Osteoblast (primary cell): ENCODE measurements at regions not wholly inside any gene's neighbourhood (a gene's known extent, or its start where the extent isn't known, plus 50 kb on each side); places are given as distances from the start of the nearest gene placed in this dataset.

ENCODE experiments used
- DNase-seq: peaks from one replicate; pipeline ENCODE4 v3.0.0; 2011; ENCODE audit warnings: low spot score, mixed read lengths; ENCODE audit not compliant: insufficient read length; ENCODE audit errors: missing footprints
- H2AFZ ChIP-seq: 2 replicates; pipeline ENCODE4 v1.6.0; 2011; ENCODE audit warnings: mild to moderate bottlenecking, low read length
- H3K27ac ChIP-seq: 2 replicates; pipeline ENCODE4 v1.5.1; 2011; ENCODE audit warnings: mild to moderate bottlenecking, low read depth, low read length, moderate library complexity
- H3K27me3 ChIP-seq: 2 replicates; pipeline ENCODE4 v1.6.0; 2012; ENCODE audit warnings: mild to moderate bottlenecking, control low read depth, inconsistent platforms, low read length, moderate library complexity; ENCODE audit not compliant: insufficient read depth
- H3K36me3 ChIP-seq: 2 replicates; pipeline ENCODE4 v1.5.1; 2011; ENCODE audit warnings: mild to moderate bottlenecking, low read length, control low read depth, moderate library complexity; ENCODE audit not compliant: insufficient read depth
- H3K4me1 ChIP-seq: 2 replicates; pipeline ENCODE4 v1.5.1; 2011; ENCODE audit warnings: mild to moderate bottlenecking, low read length, control low read depth, moderate library complexity; ENCODE audit not compliant: insufficient read depth
- H3K4me2 ChIP-seq: 2 replicates; pipeline ENCODE4 v1.6.0; 2011; ENCODE audit warnings: mild to moderate bottlenecking, low read length; ENCODE audit not compliant: insufficient read depth
- H3K4me3 ChIP-seq: fragments of 200-600 bp; sonication (generic); 3 replicates; pipeline ENCODE4 v1.5.1; 2012; ENCODE audit warnings: mild to moderate bottlenecking, low read length, inconsistent platforms; ENCODE audit not compliant: insufficient read depth
- H3K79me2 ChIP-seq: 2 replicates; pipeline ENCODE4 v1.6.0; 2012; ENCODE audit warnings: mild to moderate bottlenecking, low read length, control low read depth, inconsistent platforms; ENCODE audit not compliant: insufficient read depth
- H3K9me3 ChIP-seq: 2 replicates; pipeline ENCODE4 v1.5.1; 2011; ENCODE audit warnings: low read depth, low read length, control low read depth
- H4K20me1 ChIP-seq: 2 replicates; pipeline ENCODE4 v1.6.0; 2012; ENCODE audit warnings: mild to moderate bottlenecking, low read length, control low read depth; ENCODE audit not compliant: insufficient read depth
- TF ChIP-seq, protein P1 (sequence below): IDR thresholded peaks from 2 replicates; pipeline ENCODE4 v1.5.1; 2011; ENCODE audit warnings: mild to moderate bottlenecking, low read depth, low read length, moderate library complexity; ENCODE audit errors: extremely low read depth

DNA sequence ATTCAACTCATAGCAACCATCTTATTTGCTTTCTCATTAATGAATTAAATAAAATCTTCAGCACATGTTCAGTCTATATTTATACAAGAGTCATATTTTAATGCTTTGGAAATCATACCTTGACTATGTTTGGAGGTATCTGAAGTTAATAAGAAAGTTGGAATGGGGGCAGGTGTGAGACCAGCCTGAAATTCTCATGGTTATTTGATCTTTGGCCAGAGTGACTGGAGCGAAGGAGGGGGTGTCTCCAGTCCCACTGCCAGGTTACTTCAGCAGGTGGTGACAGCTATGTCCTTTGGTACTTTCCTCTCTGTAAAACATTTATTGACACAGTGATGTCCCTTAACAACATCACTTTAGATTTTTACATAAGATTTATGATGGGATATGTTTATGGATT is 318.1 kb upstream of the SGCD start:
- Histone ChIP-seq H4K20me1 (no peaks in the 10 kb centered on the region), H3K79me2 (no peaks in the 10 kb centered on the region), H3K36me3 (no peaks in the 10 kb centered on the region), H3K4me3 (no peak overlapping the region), H3K4me1 (no peaks in the 10 kb centered on the region), H3K27me3 (no peaks in the 10 kb centered on the region), H3K27ac (no peak overlapping the region), H3K9me3 (no peaks in the 10 kb centered on the region), H2AFZ (no peak overlapping the region), H3K4me2 (no peak overlapping the region)
- TF ChIP-seq, protein P1, sequence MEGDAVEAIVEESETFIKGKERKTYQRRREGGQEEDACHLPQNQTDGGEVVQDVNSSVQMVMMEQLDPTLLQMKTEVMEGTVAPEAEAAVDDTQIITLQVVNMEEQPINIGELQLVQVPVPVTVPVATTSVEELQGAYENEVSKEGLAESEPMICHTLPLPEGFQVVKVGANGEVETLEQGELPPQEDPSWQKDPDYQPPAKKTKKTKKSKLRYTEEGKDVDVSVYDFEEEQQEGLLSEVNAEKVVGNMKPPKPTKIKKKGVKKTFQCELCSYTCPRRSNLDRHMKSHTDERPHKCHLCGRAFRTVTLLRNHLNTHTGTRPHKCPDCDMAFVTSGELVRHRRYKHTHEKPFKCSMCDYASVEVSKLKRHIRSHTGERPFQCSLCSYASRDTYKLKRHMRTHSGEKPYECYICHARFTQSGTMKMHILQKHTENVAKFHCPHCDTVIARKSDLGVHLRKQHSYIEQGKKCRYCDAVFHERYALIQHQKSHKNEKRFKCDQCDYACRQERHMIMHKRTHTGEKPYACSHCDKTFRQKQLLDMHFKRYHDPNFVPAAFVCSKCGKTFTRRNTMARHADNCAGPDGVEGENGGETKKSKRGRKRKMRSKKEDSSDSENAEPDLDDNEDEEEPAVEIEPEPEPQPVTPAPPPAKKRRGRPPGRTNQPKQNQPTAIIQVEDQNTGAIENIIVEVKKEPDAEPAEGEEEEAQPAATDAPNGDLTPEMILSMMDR = no peak
- no peak for DNase-seq

DNA sequence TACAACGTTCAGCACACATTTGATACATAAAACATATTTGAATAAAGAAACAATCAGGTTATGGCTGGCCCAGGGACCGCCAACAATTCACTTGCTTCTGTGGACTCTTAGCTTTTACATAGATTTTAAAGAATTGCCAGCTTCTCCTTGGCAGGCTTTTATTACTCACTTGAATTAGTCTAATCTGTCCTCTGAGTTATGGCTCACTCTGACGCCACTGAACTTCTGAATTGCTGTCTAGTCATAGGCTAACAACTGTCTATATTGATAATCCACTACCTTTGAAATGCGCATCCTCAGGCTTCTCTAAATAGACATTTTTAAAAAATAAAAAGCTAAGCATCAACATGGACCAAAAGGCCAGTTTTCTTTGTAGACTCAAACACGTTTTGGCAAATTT is 317.4 kb upstream of the SGCD start:
- TF ChIP-seq, protein P1 = no peak
- no peak overlapping the region for H3K4me2 ChIP-seq

DNA sequence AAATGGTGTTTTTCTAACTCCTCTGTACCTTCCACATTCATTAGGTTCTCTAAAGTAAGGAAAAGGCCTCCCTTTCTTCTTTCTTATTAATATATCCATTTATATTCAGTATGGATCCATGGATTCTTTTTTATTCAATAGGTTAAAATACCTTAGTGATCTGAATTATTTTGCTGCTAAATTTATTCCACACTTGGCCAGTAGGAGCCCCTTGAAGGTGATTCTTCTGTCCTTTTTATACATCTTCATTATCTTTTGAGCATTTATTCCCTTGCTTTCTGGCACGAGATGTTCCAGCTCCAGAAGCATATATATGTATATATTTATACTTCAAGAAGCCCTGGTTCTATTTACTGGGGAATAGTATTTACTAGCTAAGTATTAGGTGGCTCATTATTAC is 311.8 kb upstream of the SGCD start:
- Histone ChIP-seq H3K79me2 (no peaks in the 10 kb centered on the region), H3K9me3 (no peaks in the 10 kb centered on the region), H3K36me3 (no peaks in the 10 kb centered on the region), H4K20me1 (no peaks in the 10 kb centered on the region), H3K27ac (no peak overlapping the region), H2AFZ (no peak overlapping the region), H3K4me3 (no peak overlapping the region), H3K4me2 (no peak overlapping the region), H3K27me3 (no peaks in the 10 kb centered on the region), H3K4me1 (no peaks in the 10 kb centered on the region)
- TF ChIP-seq, protein P1 = no peak
- no peak for DNase-seq

More for the DNA sequence above, 317.4 kb upstream of the SGCD start:
- Histone ChIP-seq H3K4me1 (no peaks in the 10 kb centered on the region), H2AFZ (no peak overlapping the region), H3K79me2 (no peaks in the 10 kb centered on the region), H3K27ac (no peak overlapping the region), H3K36me3 (no peaks in the 10 kb centered on the region), H3K4me3 (no peak overlapping the region), H3K27me3 (no peaks in the 10 kb centered on the region), H3K9me3 (no peaks in the 10 kb centered on the region), H4K20me1 (no peaks in the 10 kb centered on the region)
- peak; percentile 11 for DNase-seq

DNA sequence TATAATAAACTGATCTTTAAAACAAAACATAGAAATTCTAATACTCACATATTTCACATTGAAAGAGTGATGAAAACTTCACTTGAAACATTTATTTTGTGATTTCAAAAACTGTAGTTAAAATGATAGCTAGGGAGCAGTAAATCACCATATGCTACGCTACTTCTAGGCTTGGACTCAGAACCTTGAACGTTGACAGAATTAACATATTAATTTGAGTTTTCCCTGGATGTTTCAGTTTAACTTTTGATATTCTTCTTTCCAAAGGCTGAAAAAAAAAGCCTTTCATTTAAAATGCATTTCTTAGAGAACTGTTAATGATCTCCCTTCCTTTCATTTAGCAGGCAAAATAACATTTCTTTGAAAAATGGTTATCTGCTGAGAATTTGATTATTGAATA is 307.8 kb upstream of the SGCD start:
- Histone ChIP-seq H2AFZ (no peak overlapping the region), H3K27me3 (no peaks in the 10 kb centered on the region), H3K4me2 (no peak overlapping the region), H3K4me1 (no peaks in the 10 kb centered on the region), H3K4me3 (no peak overlapping the region), H3K79me2 (no peaks in the 10 kb centered on the region), H3K9me3 (no peaks in the 10 kb centered on the region), H4K20me1 (no peaks in the 10 kb centered on the region), H3K27ac (no peak overlapping the region), H3K36me3 (no peaks in the 10 kb centered on the region)
- no peak for DNase-seq
- TF ChIP-seq, protein P1 = no peak
